Panc1 (cell line): ENCODE measurements at regions not wholly inside any gene's neighbourhood (a gene's known extent, or its start where the extent isn't known, plus 50 kb on each side); places are given as distances from the start of the nearest gene placed in this dataset.

Experiments
- ATAC-seq: fragments of 200-7000 bp; cut with Tn5 transposase; 2 replicates; pipeline ENCODE4 v1.9.1; 2020; ENCODE audit warnings: mild to moderate bottlenecking, moderate library complexity
- BruUV-seq: library from RNA; stranded (reverse); fragments of 400-500 nt; replicated peaks from 2 replicates; lab custom pipeline; 2021; lab: Mats Ljungman, UMichigan
- CTCF ChIA-PET: fragments of 300-600 bp; sonication (Branson Sonifier 250); formaldehyde crosslinking; loops from one replicate; lab custom pipeline; 2022; ENCODE audit warnings: antibody characterized with exemption; lab: Charles Lee
- POLR2A ChIA-PET: fragments of 300-600 bp; sonication (Branson Sonifier 250); formaldehyde crosslinking; loops from one replicate; lab custom pipeline; 2022; ENCODE audit warnings: antibody characterized with exemption; lab: Charles Lee
- DNase-seq: peaks from one replicate; pipeline ENCODE4 v3.0.0-alpha.2; 2010; ENCODE audit warnings: low read depth, low spot score
- H3K27ac ChIP-seq: 2 replicates; pipeline ENCODE4 v1.5.1; 2011; ENCODE audit warnings: mild to moderate bottlenecking, low read length, inconsistent platforms
- H3K27me3 ChIP-seq: fragments of 200-500 bp; sonication (Bioruptor generic); 2 replicates; pipeline ENCODE4 v1.6.0; 2014; ENCODE audit warnings: low read length, inconsistent platforms; ENCODE audit not compliant: control insufficient read depth, insufficient read depth
- H3K36me3 ChIP-seq: fragments of 200-500 bp; sonication (Bioruptor generic); 2 replicates; pipeline ENCODE4 v1.5.1; 2014; ENCODE audit warnings: inconsistent platforms, mild to moderate bottlenecking, low read length, moderate library complexity; ENCODE audit not compliant: control insufficient read depth, insufficient read depth
- H3K4me1 ChIP-seq: 2 replicates; pipeline ENCODE4 v1.5.1; 2011; ENCODE audit warnings: inconsistent platforms, mild to moderate bottlenecking, low read length, moderate library complexity; ENCODE audit not compliant: control insufficient read depth, insufficient read depth
- H3K4me3 ChIP-seq, 2 experiments: 2 replicates each; pipeline ENCODE4 v1.5.1; 2011 to 2012; ENCODE audit warnings: low read depth in 2 of 2, low read length in 2 of 2, mild to moderate bottlenecking in 2 of 2, inconsistent platforms in 1 of 2, moderate library complexity in 1 of 2
- H3K9me3 ChIP-seq: fragments of 200-500 bp; sonication (Bioruptor generic); 2 replicates; pipeline ENCODE4 v1.5.1; 2014; ENCODE audit warnings: low read depth, mild to moderate bottlenecking, inconsistent platforms, low read length, moderate library complexity; ENCODE audit not compliant: control insufficient read depth, insufficient read depth
- POLR2AphosphoS5 ChIP-seq: IDR thresholded peaks from 2 replicates; pipeline ENCODE4 v1.6.1; 2012; ENCODE audit warnings: mild to moderate bottlenecking, low read depth, low read length, moderate library complexity
- SIN3A ChIP-seq: IDR thresholded peaks from 2 replicates; pipeline ENCODE4 v1.6.1; 2012; ENCODE audit warnings: low read depth, mild to moderate bottlenecking, low read length, moderate library complexity, borderline replicate concordance; ENCODE audit not compliant: insufficient read depth
- TCF7L2 ChIP-seq: IDR thresholded peaks from 2 replicates; pipeline ENCODE4 v1.6.1; 2011; ENCODE audit warnings: mild to moderate bottlenecking, low read depth, low read length, inconsistent platforms
- in situ Hi-C: cut with HindIII; loops from 2 replicates; pipeline ENCODE4 v1.10.0; 2016; ENCODE audit warnings: low sequenced_read_pairs, low pct_unique_long_range_greater_than_20kb
- intact Hi-C: fragments of 100-400 bp; cut with micrococcal nuclease; formaldehyde crosslinking; loops from one replicate; pipeline ENCODE4 v1.10.0; 2022; ENCODE audit not compliant: unreplicated experiment
- TF ChIP-seq, protein P1 (sequence below): fragments of 450-650 bp; IDR thresholded peaks from 2 replicates; pipeline ENCODE4 v1.5.1; 2017; ENCODE audit warnings: mild to moderate bottlenecking
- TF ChIP-seq, protein P2 (sequence below), 2 experiments: IDR thresholded peaks; 2 replicates each; pipeline ENCODE4 v1.6.1; 2011 to 2012; ENCODE audit warnings: low read depth in 2 of 2, control low read depth in 1 of 2, low read length in 1 of 2, mild to moderate bottlenecking in 1 of 2, moderate library complexity in 1 of 2; ENCODE audit not compliant: insufficient read depth in 1 of 2

- no peak for DNase-seq
- H3K27me3 ChIP-seq = no peaks in the 10 kb centered on the region
- no peak overlapping the region for H3K27ac ChIP-seq
- ChIA-PET POLR2A (no interaction called here), CTCF (no interaction called here)
- no TSS peak for BruUV-seq
- TF ChIP-seq POLR2AphosphoS5 (no peak), SIN3A (no peak), TCF7L2 (no peak)
- TF ChIP-seq, protein P1, sequence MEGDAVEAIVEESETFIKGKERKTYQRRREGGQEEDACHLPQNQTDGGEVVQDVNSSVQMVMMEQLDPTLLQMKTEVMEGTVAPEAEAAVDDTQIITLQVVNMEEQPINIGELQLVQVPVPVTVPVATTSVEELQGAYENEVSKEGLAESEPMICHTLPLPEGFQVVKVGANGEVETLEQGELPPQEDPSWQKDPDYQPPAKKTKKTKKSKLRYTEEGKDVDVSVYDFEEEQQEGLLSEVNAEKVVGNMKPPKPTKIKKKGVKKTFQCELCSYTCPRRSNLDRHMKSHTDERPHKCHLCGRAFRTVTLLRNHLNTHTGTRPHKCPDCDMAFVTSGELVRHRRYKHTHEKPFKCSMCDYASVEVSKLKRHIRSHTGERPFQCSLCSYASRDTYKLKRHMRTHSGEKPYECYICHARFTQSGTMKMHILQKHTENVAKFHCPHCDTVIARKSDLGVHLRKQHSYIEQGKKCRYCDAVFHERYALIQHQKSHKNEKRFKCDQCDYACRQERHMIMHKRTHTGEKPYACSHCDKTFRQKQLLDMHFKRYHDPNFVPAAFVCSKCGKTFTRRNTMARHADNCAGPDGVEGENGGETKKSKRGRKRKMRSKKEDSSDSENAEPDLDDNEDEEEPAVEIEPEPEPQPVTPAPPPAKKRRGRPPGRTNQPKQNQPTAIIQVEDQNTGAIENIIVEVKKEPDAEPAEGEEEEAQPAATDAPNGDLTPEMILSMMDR = no peak
- TF ChIP-seq, protein P2, sequence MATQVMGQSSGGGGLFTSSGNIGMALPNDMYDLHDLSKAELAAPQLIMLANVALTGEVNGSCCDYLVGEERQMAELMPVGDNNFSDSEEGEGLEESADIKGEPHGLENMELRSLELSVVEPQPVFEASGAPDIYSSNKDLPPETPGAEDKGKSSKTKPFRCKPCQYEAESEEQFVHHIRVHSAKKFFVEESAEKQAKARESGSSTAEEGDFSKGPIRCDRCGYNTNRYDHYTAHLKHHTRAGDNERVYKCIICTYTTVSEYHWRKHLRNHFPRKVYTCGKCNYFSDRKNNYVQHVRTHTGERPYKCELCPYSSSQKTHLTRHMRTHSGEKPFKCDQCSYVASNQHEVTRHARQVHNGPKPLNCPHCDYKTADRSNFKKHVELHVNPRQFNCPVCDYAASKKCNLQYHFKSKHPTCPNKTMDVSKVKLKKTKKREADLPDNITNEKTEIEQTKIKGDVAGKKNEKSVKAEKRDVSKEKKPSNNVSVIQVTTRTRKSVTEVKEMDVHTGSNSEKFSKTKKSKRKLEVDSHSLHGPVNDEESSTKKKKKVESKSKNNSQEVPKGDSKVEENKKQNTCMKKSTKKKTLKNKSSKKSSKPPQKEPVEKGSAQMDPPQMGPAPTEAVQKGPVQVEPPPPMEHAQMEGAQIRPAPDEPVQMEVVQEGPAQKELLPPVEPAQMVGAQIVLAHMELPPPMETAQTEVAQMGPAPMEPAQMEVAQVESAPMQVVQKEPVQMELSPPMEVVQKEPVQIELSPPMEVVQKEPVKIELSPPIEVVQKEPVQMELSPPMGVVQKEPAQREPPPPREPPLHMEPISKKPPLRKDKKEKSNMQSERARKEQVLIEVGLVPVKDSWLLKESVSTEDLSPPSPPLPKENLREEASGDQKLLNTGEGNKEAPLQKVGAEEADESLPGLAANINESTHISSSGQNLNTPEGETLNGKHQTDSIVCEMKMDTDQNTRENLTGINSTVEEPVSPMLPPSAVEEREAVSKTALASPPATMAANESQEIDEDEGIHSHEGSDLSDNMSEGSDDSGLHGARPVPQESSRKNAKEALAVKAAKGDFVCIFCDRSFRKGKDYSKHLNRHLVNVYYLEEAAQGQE (IDR thresholded peaks at IDR 0.05; ENCODE audit: insufficient read depth in 1 of 2, low read depth in 2 of 2, low read length in 1 of 2) = no peak
- no peaks in the 10 kb centered on the region for H3K9me3 ChIP-seq
- no peaks in the 10 kb centered on the region for H3K4me1 ChIP-seq
- H3K4me3 ChIP-seq = no peak overlapping the region
- no peaks in the 10 kb centered on the region for H3K36me3 ChIP-seq
- intact Hi-C loops = no loop called here
- no peak for ATAC-seq
- in situ Hi-C loops = no loop called here
These were observed 174.1 kb downstream of the COX18 start for GRCh38 chr4:72895408-72895807.

- DNase-seq (no peak), ATAC-seq (no peak)
- TF ChIP-seq, protein P1 = no peak
- TF ChIP-seq, protein P2 (IDR thresholded peaks at IDR 0.05; ENCODE audit: insufficient read depth in 1 of 2, low read depth in 2 of 2, low read length in 1 of 2) = no peak
- TF ChIP-seq POLR2AphosphoS5 (no peak), TCF7L2 (no peak), SIN3A (no peak)
- Histone ChIP-seq H3K27me3 (no peaks in the 10 kb centered on the region), H3K4me1 (no peaks in the 10 kb centered on the region), H3K27ac (no peak overlapping the region), H3K9me3 (no peaks in the 10 kb centered on the region), H3K4me3 (no peak overlapping the region), H3K36me3 (no peaks in the 10 kb centered on the region)
- intact Hi-C loops = no loop called here
- ChIA-PET CTCF (no interaction called here), POLR2A (no interaction called here)
- BruUV-seq = no TSS peak
- in situ Hi-C loops = no loop called here
These were observed 176.0 kb downstream of the COX18 start for GRCh38 chr4:72893354-72894066.
